CD4-positive, alpha-beta T cell treated with Interferon alpha-2 for 1 hour (primary cell): ENCODE measurements at regions not wholly inside any gene's neighbourhood (a gene's known extent, or its start where the extent isn't known, plus 50 kb on each side); places are given as distances from the start of the nearest gene placed in this dataset.

Source experiments
- DNase-seq, 2 donors: peaks; one replicate each; pipeline ENCODE4 v3.0.0-alpha.2; 2020 to 2022

- DNase-seq = peak in 1 of 2 donors; percentile 5
Measured at GRCh38 chr6:75546381-75546780, 52.8 kb upstream of the FILIP1 start.

- no peak for DNase-seq
Measured at GRCh38 chr6:75550544-75551167, 51.0 kb upstream of the SENP6 start.

GRCh38 chr6:75551367-75551952, 50.2 kb upstream of the SENP6 start:
- DNase-seq = peak in 1 of 2 donors; percentile 9
